ENCODE measurements at regions not wholly inside any gene's neighbourhood (a gene's known extent, or its start where the extent isn't known, plus 50 kb on each side); places are given as distances from the start of the nearest gene placed in this dataset.

GRCh38 chr4:117825600-117825999 lies 208.7 kb upstream of the NDST3 start:
- no peak for DNase-seq (ENCODE audit: low spot score)
- Mint-ChIP-seq H3K4me1 (ENCODE audit: low read depth) (no peaks in the 10 kb centered on the region), H3K27me3 (ENCODE audit: low read depth) (no peaks in the 10 kb centered on the region), H3K4me3 (ENCODE audit: unreplicated experiment) (no peak overlapping the region), H3K27ac (ENCODE audit: unreplicated experiment) (peak overlapping the region; percentile 27), H3K9me3 (ENCODE audit: low read depth) (no peaks in the 10 kb centered on the region), H3K36me3 (ENCODE audit: low read depth) (no peaks in the 10 kb centered on the region)
- TF ChIP-seq CTCF (IDR thresholded peaks at IDR 0.05) = no peak

GRCh38 chr4:117831060-117831683 lies 203.1 kb upstream of the NDST3 start:
- Mint-ChIP-seq H3K27me3 (ENCODE audit: low read depth) (no peaks in the 10 kb centered on the region), H3K27ac (ENCODE audit: unreplicated experiment) (no peak overlapping the region), H3K9me3 (ENCODE audit: low read depth) (no peaks in the 10 kb centered on the region), H3K4me3 (ENCODE audit: unreplicated experiment) (no peak overlapping the region), H3K4me1 (ENCODE audit: low read depth) (no peaks in the 10 kb centered on the region), H3K36me3 (ENCODE audit: low read depth) (no peaks in the 10 kb centered on the region)
- TF ChIP-seq CTCF (IDR thresholded peaks at IDR 0.05) = no peak
- DNase-seq (ENCODE audit: low spot score) = no peak

- H3K4me3 Mint-ChIP-seq (ENCODE audit: unreplicated experiment) = no peak overlapping the region
- DNase-seq (ENCODE audit: low spot score) = no peak
- no peaks in the 10 kb centered on the region for H3K9me3 Mint-ChIP-seq (ENCODE audit: low read depth)
- H3K27ac Mint-ChIP-seq (ENCODE audit: unreplicated experiment) = no peak overlapping the region
- no peaks in the 10 kb centered on the region for H3K36me3 Mint-ChIP-seq (ENCODE audit: low read depth)
- no peak for TF ChIP-seq CTCF (IDR thresholded peaks at IDR 0.05)
- no peaks in the 10 kb centered on the region for H3K4me1 Mint-ChIP-seq (ENCODE audit: low read depth)
- no peaks in the 10 kb centered on the region for H3K27me3 Mint-ChIP-seq (ENCODE audit: low read depth)
These were observed 198.7 kb upstream of the NDST3 start for GRCh38 chr4:117835566-117835965.

GRCh38 chr4:117844594-117844993 lies 189.7 kb upstream of the NDST3 start:
- H3K36me3 Mint-ChIP-seq (ENCODE audit: low read depth) = no peaks in the 10 kb centered on the region
- peaks cover 3% of the 10 kb centered on the region for H3K9me3 Mint-ChIP-seq (ENCODE audit: low read depth)
- DNase-seq (ENCODE audit: low spot score) = no peak
- H3K27me3 Mint-ChIP-seq (ENCODE audit: low read depth) = peaks cover 3% of the 10 kb centered on the region
- no peak overlapping the region for H3K4me3 Mint-ChIP-seq (ENCODE audit: unreplicated experiment)
- no peak overlapping the region for H3K27ac Mint-ChIP-seq (ENCODE audit: unreplicated experiment)
- no peaks in the 10 kb centered on the region for H3K4me1 Mint-ChIP-seq (ENCODE audit: low read depth)
- TF ChIP-seq CTCF (IDR thresholded peaks at IDR 0.05) = no peak

- Mint-ChIP-seq H3K36me3 (ENCODE audit: low read depth) (no peaks in the 10 kb centered on the region), H3K4me3 (ENCODE audit: unreplicated experiment) (no peak overlapping the region), H3K27ac (ENCODE audit: unreplicated experiment) (no peak overlapping the region), H3K4me1 (ENCODE audit: low read depth) (no peaks in the 10 kb centered on the region), H3K9me3 (ENCODE audit: low read depth) (peaks cover 4% of the 10 kb centered on the region), H3K27me3 (ENCODE audit: low read depth) (peaks cover 3% of the 10 kb centered on the region)
- no peak for DNase-seq (ENCODE audit: low spot score)
- no peak for TF ChIP-seq CTCF (IDR thresholded peaks at IDR 0.05)
These were observed 189.0 kb upstream of the NDST3 start for GRCh38 chr4:117845270-117845669.
